CD14-positive monocyte (primary cell): ENCODE measurements at regions not wholly inside any gene's neighbourhood (a gene's known extent, or its start where the extent isn't known, plus 50 kb on each side); places are given as distances from the start of the nearest gene placed in this dataset.
A peak's percentile ranks its signal among the peaks of the same experiment; 100 is the strongest.

Experiments used
- DNase-seq, 3 donors: peaks; one replicate each; pipeline ENCODE4 v3.0.0-alpha.2; 2011 to 2022
- H2AFZ ChIP-seq: 2 replicates; pipeline ENCODE4 v1.6.0; 2012; ENCODE audit warnings: mild to moderate bottlenecking, low read depth, low read length, inconsistent platforms; ENCODE audit not compliant: insufficient read depth, poor library complexity, severe bottlenecking
- H3K27ac ChIP-seq, 2 donors: 1 replicate in 1 of 2; 2 replicates in 1 of 2; pipeline ENCODE4 v1.5.1; 2012 to 2013; ENCODE audit warnings: low read length in 2 of 2, control low read depth in 1 of 2, inconsistent platforms in 1 of 2, low read depth in 1 of 2, mild to moderate bottlenecking in 1 of 2
- H3K27me3 ChIP-seq, 2 donors: one replicate each; pipeline versions ENCODE4 v1.6.0 to v1.6.1; 2011 to 2013; ENCODE audit warnings: low read length in 2 of 2; ENCODE audit not compliant: control insufficient read depth in 2 of 2, insufficient read depth in 2 of 2
- H3K36me3 ChIP-seq, 2 donors: replicated peaks in 1 of 2; 1 replicate in 1 of 2; 2 replicates in 1 of 2; pipeline versions ENCODE4 v1.5.1 to v1.6.1; 2012 to 2013; ENCODE audit warnings: low read length in 2 of 2, control low read depth in 1 of 2, inconsistent platforms in 1 of 2, mild to moderate bottlenecking in 1 of 2; ENCODE audit not compliant: insufficient read depth in 2 of 2, control insufficient read depth in 1 of 2
- H3K4me1 ChIP-seq, 2 donors: 1 replicate in 1 of 2; 2 replicates in 1 of 2; pipeline versions ENCODE4 v1.5.1 to v1.6.1; 2012 to 2013; ENCODE audit warnings: low read length in 2 of 2, control low read depth in 1 of 2, inconsistent platforms in 1 of 2, mild to moderate bottlenecking in 1 of 2, moderate library complexity in 1 of 2; ENCODE audit not compliant: insufficient read depth in 2 of 2, control insufficient read depth in 1 of 2
- H3K4me2 ChIP-seq: replicated peaks from 2 replicates; pipeline ENCODE3; 2012; ENCODE audit warnings: low read length, moderate library complexity, mild to moderate bottlenecking; ENCODE audit not compliant: poor library complexity, severe bottlenecking; ENCODE audit errors: extremely low read depth
- H3K4me3 ChIP-seq, 3 experiments: fragments of 200-600 bp in 1 of 3; sonication (generic) in 1 of 3; replicated peaks in 1 of 3; 1 replicate in 2 of 3; 2 replicates in 1 of 3; pipeline ENCODE4 v1.5.1; 2011 to 2013; ENCODE audit warnings: low read length in 3 of 3, mild to moderate bottlenecking in 3 of 3, control low read depth in 2 of 3, low read depth in 2 of 3, inconsistent platforms in 1 of 3, moderate library complexity in 1 of 3
- H3K79me2 ChIP-seq: 2 replicates; pipeline ENCODE4 v1.6.0; 2012; ENCODE audit warnings: mild to moderate bottlenecking, control low read depth, inconsistent platforms, low read length, moderate library complexity; ENCODE audit not compliant: insufficient read depth
- H3K9ac ChIP-seq: 2 replicates; pipeline ENCODE4 v1.6.0; 2017; ENCODE audit warnings: low read length, mild to moderate bottlenecking; ENCODE audit not compliant: insufficient read depth, poor library complexity, severe bottlenecking
- H3K9me3 ChIP-seq, 2 donors: replicated peaks in 1 of 2; 1 replicate in 1 of 2; 2 replicates in 1 of 2; pipeline versions ENCODE4 v1.5.1 to v1.6.1; 2012 to 2013; ENCODE audit warnings: low read length in 2 of 2, control low read depth in 1 of 2; ENCODE audit not compliant: control insufficient read depth in 1 of 2, insufficient read depth in 1 of 2
- H4K20me1 ChIP-seq: 2 replicates; pipeline ENCODE4 v1.6.0; 2012; ENCODE audit warnings: mild to moderate bottlenecking, low read length, control low read depth, moderate library complexity; ENCODE audit not compliant: insufficient read depth
- H3K27ac Mint-ChIP-seq, 7 donors: one replicate each; pipeline ENCODE4 v1.8.0; 2020; ENCODE audit warnings: mild to moderate bottlenecking in 7 of 7, mixed read lengths in 7 of 7, moderate library complexity in 6 of 7, inconsistent platforms in 2 of 7
- H3K27me3 Mint-ChIP-seq, 3 donors: one replicate each; pipeline ENCODE4 v1.8.0; 2021 to 2022; ENCODE audit warnings: low read depth in 3 of 3, mild to moderate bottlenecking in 3 of 3, mixed read lengths in 3 of 3, moderate library complexity in 3 of 3, inconsistent platforms in 1 of 3
- H3K36me3 Mint-ChIP-seq, 2 donors: one replicate each; pipeline ENCODE4 v1.8.0; 2020; ENCODE audit warnings: mixed read lengths in 2 of 2, inconsistent platforms in 1 of 2, mild to moderate bottlenecking in 1 of 2
- H3K4me1 Mint-ChIP-seq: one replicate; pipeline ENCODE4 v1.8.0; 2020; ENCODE audit warnings: mild to moderate bottlenecking, mixed read lengths
- H3K4me3 Mint-ChIP-seq, 2 donors: one replicate each; pipeline ENCODE4 v1.8.0; 2020; ENCODE audit warnings: mild to moderate bottlenecking in 2 of 2, mixed read lengths in 2 of 2, moderate library complexity in 1 of 2
- H3K9me3 Mint-ChIP-seq, 7 donors: one replicate each; pipeline ENCODE4 v1.8.0; 2020 to 2022; ENCODE audit warnings: mixed read lengths in 7 of 7, mild to moderate bottlenecking in 6 of 7, moderate library complexity in 6 of 7, inconsistent platforms in 2 of 7
- WGBS: methylation state at CpG from one replicate; pipeline ENCODE4 v1.1.5; 2013; ENCODE audit warnings: missing lambda C conversion rate; ENCODE audit not compliant: insufficient coverage; 5-methylcytosine and 5-hydroxymethylcytosine counted together
- intact Hi-C, 2 donors: fragments of 100-400 bp; cut with micrococcal nuclease; formaldehyde crosslinking; loops; one replicate each; pipeline versions ENCODE4 v1.15.0 to v1.15.1; 2023
- TF ChIP-seq, protein P1 (sequence below): fragments of 200-600 bp; IDR thresholded peaks from one replicate; pipeline ENCODE4 v1.8.0; 2022; ENCODE audit warnings: antibody characterized with exemption, mild to moderate bottlenecking

DNA sequence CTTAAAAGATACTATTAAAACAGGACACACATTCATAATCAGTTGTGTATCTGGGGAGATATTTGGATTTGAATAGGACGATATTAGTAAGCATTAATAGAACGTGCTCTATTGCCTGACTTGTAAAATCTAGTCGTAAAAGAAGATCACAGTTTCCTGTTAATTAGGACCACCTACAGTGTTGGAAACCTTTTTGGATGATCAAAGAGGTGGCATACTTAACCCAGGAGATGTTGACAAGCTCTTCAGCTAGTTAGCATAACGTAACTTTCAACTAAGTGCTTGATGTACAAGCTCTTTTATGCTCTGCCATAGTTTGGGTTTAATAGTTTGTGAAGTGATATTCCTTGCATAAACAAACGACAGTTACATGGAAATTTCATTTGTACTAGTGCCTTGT is 293.3 kb upstream of the NR5A2 start:
- intact Hi-C loops = no loop called here
- DNase-seq = no peak
- 75% methylated on average over 4 of the region's 5 CpGs for WGBS
- no peaks in the 10 kb centered on the region for H3K36me3 Mint-ChIP-seq
- Histone ChIP-seq H3K27me3 (no peaks in the 10 kb centered on the region), H3K79me2 (no peaks in the 10 kb centered on the region), H3K4me2 (no peak overlapping the region), H2AFZ (no peak overlapping the region), H3K4me3 (no peak overlapping the region), H3K9me3 (no peaks in the 10 kb centered on the region), H3K27ac (no peak overlapping the region), H3K4me1 (peaks cover 0 to 5% of the 10 kb centered on the region in 2 donors), H3K9ac (no peak overlapping the region), H4K20me1 (no peaks in the 10 kb centered on the region), H3K36me3 (no peaks in the 10 kb centered on the region)
- no peak overlapping the region for H3K4me3 Mint-ChIP-seq
- TF ChIP-seq, protein P1, sequence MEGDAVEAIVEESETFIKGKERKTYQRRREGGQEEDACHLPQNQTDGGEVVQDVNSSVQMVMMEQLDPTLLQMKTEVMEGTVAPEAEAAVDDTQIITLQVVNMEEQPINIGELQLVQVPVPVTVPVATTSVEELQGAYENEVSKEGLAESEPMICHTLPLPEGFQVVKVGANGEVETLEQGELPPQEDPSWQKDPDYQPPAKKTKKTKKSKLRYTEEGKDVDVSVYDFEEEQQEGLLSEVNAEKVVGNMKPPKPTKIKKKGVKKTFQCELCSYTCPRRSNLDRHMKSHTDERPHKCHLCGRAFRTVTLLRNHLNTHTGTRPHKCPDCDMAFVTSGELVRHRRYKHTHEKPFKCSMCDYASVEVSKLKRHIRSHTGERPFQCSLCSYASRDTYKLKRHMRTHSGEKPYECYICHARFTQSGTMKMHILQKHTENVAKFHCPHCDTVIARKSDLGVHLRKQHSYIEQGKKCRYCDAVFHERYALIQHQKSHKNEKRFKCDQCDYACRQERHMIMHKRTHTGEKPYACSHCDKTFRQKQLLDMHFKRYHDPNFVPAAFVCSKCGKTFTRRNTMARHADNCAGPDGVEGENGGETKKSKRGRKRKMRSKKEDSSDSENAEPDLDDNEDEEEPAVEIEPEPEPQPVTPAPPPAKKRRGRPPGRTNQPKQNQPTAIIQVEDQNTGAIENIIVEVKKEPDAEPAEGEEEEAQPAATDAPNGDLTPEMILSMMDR = no peak
- peaks cover 0 to 3% (median 0%) of the 10 kb centered on the region in 7 donors for H3K9me3 Mint-ChIP-seq
- H3K27me3 Mint-ChIP-seq = peaks cover 0 to 3% (median 0%) of the 10 kb centered on the region in 3 donors
- H3K27ac Mint-ChIP-seq = no peak overlapping the region
- peaks cover 6% of the 10 kb centered on the region for H3K4me1 Mint-ChIP-seq

DNA sequence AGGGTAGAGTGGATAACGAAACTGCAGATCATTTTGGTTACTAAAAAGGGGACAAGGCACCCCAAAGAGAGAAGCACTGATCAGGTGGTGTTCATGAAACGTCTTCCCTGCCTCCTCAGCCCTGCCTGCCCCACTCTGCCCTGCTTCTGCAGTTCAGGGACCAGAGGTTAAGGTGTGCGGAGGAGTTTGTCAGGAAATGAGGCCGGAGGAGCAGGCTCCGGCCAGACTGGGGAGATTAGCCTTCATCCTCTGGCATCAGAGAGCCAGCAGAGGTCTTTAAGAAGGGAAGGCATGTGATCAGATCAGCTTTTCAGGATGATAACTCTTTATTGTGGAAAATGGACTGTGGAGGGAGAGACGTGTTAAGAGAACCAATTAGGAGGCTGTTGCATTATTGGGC is 291.9 kb upstream of the NR5A2 start:
- Histone ChIP-seq H4K20me1 (no peaks in the 10 kb centered on the region), H3K27me3 (no peaks in the 10 kb centered on the region), H3K9ac (no peak overlapping the region), H3K9me3 (no peaks in the 10 kb centered on the region), H3K36me3 (no peaks in the 10 kb centered on the region), H2AFZ (peak overlapping the region; percentile 41), H3K27ac (no peak overlapping the region), H3K79me2 (no peaks in the 10 kb centered on the region), H3K4me3 (no peak overlapping the region), H3K4me1 (peaks cover 0 to 5% of the 10 kb centered on the region in 2 donors), H3K4me2 (no peak overlapping the region)
- intact Hi-C loops = loop anchor here in 1 of 2 donors (5.0 kb wide), 1 partner anchor 43 kb away; no protein-coding TSS in a partner anchor
- H3K27ac Mint-ChIP-seq = peak overlapping the region in 5 of 7 donors; percentile 13 to 74 (median 40)
- no peaks in the 10 kb centered on the region for H3K36me3 Mint-ChIP-seq
- no peak for DNase-seq
- H3K4me1 Mint-ChIP-seq = peaks cover 11% of the 10 kb centered on the region
- TF ChIP-seq, protein P1 = no peak
- H3K27me3 Mint-ChIP-seq = peaks cover 0 to 3% (median 0%) of the 10 kb centered on the region in 3 donors
- 80% methylated on average over 3 of the region's 6 CpGs for WGBS
- H3K4me3 Mint-ChIP-seq = no peak overlapping the region
- peaks cover 0 to 3% (median 0%) of the 10 kb centered on the region in 7 donors for H3K9me3 Mint-ChIP-seq
